Fibroblast of skin of right quadriceps (primary cell): ENCODE measurements at regions not wholly inside any gene's neighbourhood (a gene's known extent, or its start where the extent isn't known, plus 50 kb on each side); places are given as distances from the start of the nearest gene placed in this dataset.

Source experiments
- DNase-seq: peaks from one replicate; pipeline ENCODE4 v3.0.0-alpha.2; 2013

- DNase-seq = no peak
Observed at GRCh38 chr6:95511404-95511803, 65.9 kb upstream of the MANEA start.

- DNase-seq = no peak
Observed at GRCh38 chr6:95515975-95516374, 61.4 kb upstream of the MANEA start.

GRCh38 chr6:95517004-95517403 lies 60.3 kb upstream of the MANEA start:
- DNase-seq = no peak

- DNase-seq = no peak
Observed at GRCh38 chr6:95517568-95517967, 59.8 kb upstream of the MANEA start.

GRCh38 chr6:95518630-95519227 lies 58.6 kb upstream of the MANEA start:
- no peak for DNase-seq

- DNase-seq = no peak
Observed at GRCh38 chr6:95519228-95520037, 57.9 kb upstream of the MANEA start.

GRCh38 chr6:95521181-95521580 lies 56.2 kb upstream of the MANEA start:
- no peak for DNase-seq
